ENCODE measurements at regions not wholly inside any gene's neighbourhood (a gene's known extent, or its start where the extent isn't known, plus 50 kb on each side); places are given as distances from the start of the nearest gene placed in this dataset.

DNA sequence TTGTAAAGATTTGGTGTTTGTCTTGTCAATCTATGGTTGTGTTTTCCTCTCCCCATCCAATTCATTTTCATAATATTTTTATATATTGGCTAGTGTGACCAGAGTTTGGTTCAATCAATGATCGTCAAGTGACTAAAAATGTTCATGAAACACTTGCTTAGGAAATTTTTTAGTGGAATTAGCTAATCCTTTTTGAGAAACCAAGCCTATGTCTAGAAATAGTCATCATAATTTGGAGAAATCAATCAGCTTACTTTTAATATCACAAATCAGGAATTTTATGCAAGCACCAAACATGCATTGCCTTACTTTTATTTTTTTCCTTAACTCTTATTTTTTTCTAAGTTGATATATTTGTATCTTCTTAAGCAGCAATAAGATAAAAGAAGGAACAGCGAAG lies 403.1 kb upstream of the TBL1XR1 start:
- H3K36me3 ChIP-seq (ENCODE audit: insufficient read depth, low read length) = no peaks in the 10 kb centered on the region

DNA sequence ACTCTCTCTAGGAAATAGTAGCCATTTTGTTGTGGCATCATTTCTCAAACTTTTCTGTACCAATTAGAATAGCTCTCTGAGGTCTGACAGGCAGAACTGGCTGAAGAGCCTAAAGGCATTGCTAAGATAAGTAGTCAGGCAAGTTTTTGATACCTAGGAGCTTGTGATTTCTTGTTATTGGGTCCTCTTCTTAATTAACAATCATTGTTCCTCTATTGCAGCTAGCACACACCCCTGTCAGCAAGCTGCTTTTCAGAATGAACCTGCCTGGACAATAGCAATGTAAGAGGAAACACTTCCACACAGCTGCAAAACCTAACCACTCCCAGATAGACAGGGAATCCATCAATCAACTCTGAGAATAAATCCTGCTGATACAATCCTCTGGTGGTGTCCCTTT lies 403.9 kb upstream of the TBL1XR1 start:
- no peaks in the 10 kb centered on the region for H3K9me3 ChIP-seq (ENCODE audit: low read length)
- H3K4me1 ChIP-seq (ENCODE audit: insufficient read depth, low read length) = peaks cover 22% of the 10 kb centered on the region
- H2AFZ ChIP-seq (ENCODE audit: low read depth, low read length) = no peak overlapping the region
- no peaks in the 10 kb centered on the region for H3K36me3 ChIP-seq (ENCODE audit: insufficient read depth, low read length)
- no peaks in the 10 kb centered on the region for H3K27me3 ChIP-seq (ENCODE audit: insufficient read depth, low read length)
- no peak overlapping the region for H3K4me3 ChIP-seq (ENCODE audit: low read length)

More for the DNA sequence above, 403.1 kb upstream of the TBL1XR1 start:
- H3K9me3 ChIP-seq (ENCODE audit: low read length) = no peaks in the 10 kb centered on the region
- H3K4me3 ChIP-seq (ENCODE audit: low read length) = no peak overlapping the region
- H2AFZ ChIP-seq (ENCODE audit: low read depth, low read length) = no peak overlapping the region
- H3K27me3 ChIP-seq (ENCODE audit: insufficient read depth, low read length) = no peaks in the 10 kb centered on the region
- peaks cover 22% of the 10 kb centered on the region for H3K4me1 ChIP-seq (ENCODE audit: insufficient read depth, low read length)

DNA sequence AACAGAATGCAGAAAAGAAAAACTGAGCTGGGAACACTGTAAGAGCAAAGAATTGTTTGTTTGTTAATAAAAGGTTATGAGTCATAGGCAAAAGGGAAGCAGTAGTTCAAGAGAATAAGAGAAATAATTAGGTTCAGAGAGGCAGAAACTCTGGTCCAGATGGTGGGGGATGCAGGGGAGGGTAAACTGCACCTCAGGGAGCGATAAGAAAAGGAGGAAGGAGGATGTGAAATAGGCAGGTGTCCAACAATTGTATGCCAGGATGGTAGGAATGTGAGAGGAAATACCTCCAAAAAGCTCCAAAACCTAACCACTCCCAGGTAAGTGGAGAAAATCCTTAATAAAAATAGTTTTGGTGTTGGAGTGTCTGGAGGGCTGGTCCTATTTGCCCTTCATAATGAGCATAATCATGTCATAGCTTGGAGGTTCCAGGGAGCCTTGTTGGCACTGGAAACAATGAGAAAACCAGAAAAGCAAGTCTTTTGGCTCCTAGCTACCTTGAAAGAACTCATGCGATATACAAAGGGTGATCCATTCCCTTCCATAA lies 405.4 kb upstream of the TBL1XR1 start:
- Histone ChIP-seq H2AFZ (ENCODE audit: low read depth, low read length) (no peak overlapping the region), H3K4me1 (ENCODE audit: insufficient read depth, low read length) (peaks cover 17% of the 10 kb centered on the region), H3K9me3 (ENCODE audit: low read length) (no peaks in the 10 kb centered on the region), H3K4me3 (ENCODE audit: low read length) (no peak overlapping the region), H3K27me3 (ENCODE audit: insufficient read depth, low read length) (no peaks in the 10 kb centered on the region), H3K36me3 (ENCODE audit: insufficient read depth, low read length) (no peaks in the 10 kb centered on the region)

DNA sequence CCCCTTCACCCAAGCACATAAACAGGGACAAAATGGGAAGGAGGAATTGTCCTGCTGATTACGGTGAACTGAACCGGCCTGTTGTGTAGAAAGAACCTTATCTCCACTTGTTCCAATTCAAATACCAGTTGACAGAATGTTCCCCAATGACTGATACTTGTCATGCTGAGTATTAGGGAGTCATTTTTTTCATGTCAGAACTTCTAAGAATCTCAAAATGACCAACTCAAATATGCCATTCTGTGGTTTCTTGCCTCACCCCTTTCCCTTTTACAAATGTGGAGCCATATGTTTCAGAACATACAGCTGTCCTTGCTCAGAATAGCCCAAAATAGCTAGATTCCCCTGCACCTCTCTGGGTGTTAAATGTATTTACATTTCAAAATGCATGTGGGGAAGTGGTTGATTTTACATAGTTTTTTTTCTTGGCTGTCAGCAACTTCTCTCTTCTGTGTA lies 405.9 kb upstream of the TBL1XR1 start:
- Histone ChIP-seq H3K4me3 (ENCODE audit: low read length) (no peak overlapping the region), H3K4me1 (ENCODE audit: insufficient read depth, low read length) (peaks cover 12% of the 10 kb centered on the region), H2AFZ (ENCODE audit: low read depth, low read length) (no peak overlapping the region), H3K27me3 (ENCODE audit: insufficient read depth, low read length) (no peaks in the 10 kb centered on the region), H3K36me3 (ENCODE audit: insufficient read depth, low read length) (no peaks in the 10 kb centered on the region), H3K9me3 (ENCODE audit: low read length) (no peaks in the 10 kb centered on the region)

DNA sequence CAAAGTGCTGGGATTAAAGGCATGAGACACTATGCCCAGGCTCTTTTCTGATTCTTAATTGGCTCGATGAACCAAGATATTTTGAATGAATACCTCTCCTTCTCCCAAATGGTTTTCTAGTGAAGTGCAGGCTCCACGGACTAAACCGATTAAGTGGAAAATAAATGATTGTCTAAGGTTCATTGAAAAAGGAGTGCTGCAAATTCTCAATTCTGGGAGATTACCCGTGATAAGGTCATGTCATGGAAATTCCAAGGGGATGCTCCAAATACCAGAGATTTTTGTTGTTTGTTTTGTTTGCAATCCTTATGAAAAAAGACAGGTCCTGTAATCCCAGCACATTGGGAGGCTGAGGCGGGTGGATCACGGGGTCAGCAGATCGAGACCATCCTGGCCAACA lies 406.9 kb upstream of the TBL1XR1 start:
- no peak overlapping the region for H2AFZ ChIP-seq (ENCODE audit: low read depth, low read length)
- no peak overlapping the region for H3K4me3 ChIP-seq (ENCODE audit: low read length)
- no peaks in the 10 kb centered on the region for H3K9me3 ChIP-seq (ENCODE audit: low read length)
- H3K27me3 ChIP-seq (ENCODE audit: insufficient read depth, low read length) = no peaks in the 10 kb centered on the region
- H3K36me3 ChIP-seq (ENCODE audit: insufficient read depth, low read length) = no peaks in the 10 kb centered on the region
- peaks cover 4% of the 10 kb centered on the region for H3K4me1 ChIP-seq (ENCODE audit: insufficient read depth, low read length)

DNA sequence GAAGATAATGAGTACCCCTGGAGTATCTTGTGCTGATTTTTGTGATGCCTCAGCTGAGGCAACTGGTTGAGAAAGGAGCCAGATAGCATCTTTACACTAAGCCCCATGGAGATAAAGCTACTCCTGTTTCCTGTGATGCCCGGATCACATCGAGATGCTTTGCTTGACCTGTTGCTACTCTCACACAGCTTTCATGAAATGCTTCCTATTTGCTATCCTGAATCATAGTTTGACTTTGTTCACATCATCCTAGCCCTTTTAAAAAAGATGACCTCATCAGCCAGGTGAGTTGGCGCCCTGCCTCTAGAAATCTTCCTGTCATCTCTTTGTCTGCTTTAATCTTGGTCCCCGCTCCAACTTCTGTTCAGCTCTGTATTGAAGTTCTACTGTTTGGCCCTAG lies 409.6 kb upstream of the TBL1XR1 start:
- Histone ChIP-seq H3K27me3 (ENCODE audit: insufficient read depth, low read length) (no peaks in the 10 kb centered on the region), H3K4me1 (ENCODE audit: insufficient read depth, low read length) (peaks cover 13% of the 10 kb centered on the region), H3K9me3 (ENCODE audit: low read length) (no peaks in the 10 kb centered on the region), H3K4me3 (ENCODE audit: low read length) (no peak overlapping the region), H3K36me3 (ENCODE audit: insufficient read depth, low read length) (no peaks in the 10 kb centered on the region), H2AFZ (ENCODE audit: low read depth, low read length) (no peak overlapping the region)

DNA sequence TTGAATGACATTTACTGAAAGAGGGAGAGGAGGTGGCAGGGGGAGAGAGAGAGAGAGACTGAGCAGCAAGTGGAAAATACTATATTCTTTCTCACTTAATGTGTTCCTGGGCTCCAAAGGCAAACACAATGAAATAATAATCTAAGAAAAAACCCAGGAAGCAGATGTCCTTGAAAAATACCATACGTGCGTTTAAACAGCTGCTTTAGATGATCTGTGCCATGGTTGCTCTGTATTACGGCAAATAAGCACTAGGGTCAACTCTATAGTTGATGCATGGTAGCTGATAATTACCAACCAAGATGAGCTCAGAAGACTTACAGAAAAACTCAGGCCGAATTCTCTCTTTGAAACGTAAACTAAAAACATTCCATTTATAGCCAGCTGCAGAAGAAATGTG lies 410.3 kb upstream of the TBL1XR1 start:
- H2AFZ ChIP-seq (ENCODE audit: low read depth, low read length) = no peak overlapping the region
- peaks cover 15% of the 10 kb centered on the region for H3K4me1 ChIP-seq (ENCODE audit: insufficient read depth, low read length)
- H3K4me3 ChIP-seq (ENCODE audit: low read length) = no peak overlapping the region
- H3K36me3 ChIP-seq (ENCODE audit: insufficient read depth, low read length) = no peaks in the 10 kb centered on the region
- H3K27me3 ChIP-seq (ENCODE audit: insufficient read depth, low read length) = no peaks in the 10 kb centered on the region
- H3K9me3 ChIP-seq (ENCODE audit: low read length) = no peaks in the 10 kb centered on the region

DNA sequence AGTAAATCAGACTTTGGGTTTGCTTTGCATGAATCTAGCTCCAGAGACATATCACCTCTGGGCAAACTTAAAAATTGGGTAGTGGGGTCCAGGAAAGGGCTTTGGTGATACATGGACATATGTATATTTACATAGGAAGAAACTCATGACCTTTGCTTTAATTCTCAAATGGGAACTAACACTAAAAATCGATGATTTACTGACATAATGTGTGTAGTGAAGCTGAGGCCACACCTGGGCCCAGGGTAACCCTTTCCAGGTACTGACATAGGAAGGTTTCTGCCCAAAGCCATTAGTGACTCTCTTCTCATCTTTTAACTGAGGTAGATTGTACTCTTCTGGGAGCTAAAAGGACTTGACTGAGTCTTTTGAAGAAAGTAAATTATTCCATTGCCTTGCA lies 411.2 kb upstream of the TBL1XR1 start:
- Histone ChIP-seq H3K27me3 (ENCODE audit: insufficient read depth, low read length) (no peaks in the 10 kb centered on the region), H2AFZ (ENCODE audit: low read depth, low read length) (no peak overlapping the region), H3K36me3 (ENCODE audit: insufficient read depth, low read length) (no peaks in the 10 kb centered on the region), H3K9me3 (ENCODE audit: low read length) (no peaks in the 10 kb centered on the region), H3K4me3 (ENCODE audit: low read length) (no peak overlapping the region), H3K4me1 (ENCODE audit: insufficient read depth, low read length) (peaks cover 15% of the 10 kb centered on the region)

DNA sequence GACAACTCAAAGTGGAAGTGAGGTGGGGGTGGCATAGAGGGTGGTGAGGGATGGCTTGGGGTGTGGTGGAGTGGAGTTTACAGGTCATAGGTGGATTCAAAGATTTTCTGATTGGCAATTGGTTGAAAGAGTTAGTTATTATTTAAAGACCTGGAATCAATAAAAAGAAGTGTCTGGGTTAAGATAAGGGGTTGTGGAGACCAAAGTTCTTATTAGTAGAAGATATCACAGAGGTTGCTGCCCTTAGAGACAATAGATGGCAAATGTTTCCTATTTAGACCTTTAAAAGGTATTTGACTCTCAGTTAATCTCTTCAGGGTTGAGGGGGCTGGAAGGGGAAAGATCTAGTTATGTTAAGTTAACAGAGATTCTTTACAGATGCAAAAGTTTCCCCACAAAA lies 412.3 kb upstream of the TBL1XR1 start:
- Histone ChIP-seq H3K36me3 (ENCODE audit: insufficient read depth, low read length) (no peaks in the 10 kb centered on the region), H3K4me3 (ENCODE audit: low read length) (no peak overlapping the region), H3K27me3 (ENCODE audit: insufficient read depth, low read length) (no peaks in the 10 kb centered on the region), H3K4me1 (ENCODE audit: insufficient read depth, low read length) (peaks cover 15% of the 10 kb centered on the region), H2AFZ (ENCODE audit: low read depth, low read length) (no peak overlapping the region), H3K9me3 (ENCODE audit: low read length) (no peaks in the 10 kb centered on the region)

DNA sequence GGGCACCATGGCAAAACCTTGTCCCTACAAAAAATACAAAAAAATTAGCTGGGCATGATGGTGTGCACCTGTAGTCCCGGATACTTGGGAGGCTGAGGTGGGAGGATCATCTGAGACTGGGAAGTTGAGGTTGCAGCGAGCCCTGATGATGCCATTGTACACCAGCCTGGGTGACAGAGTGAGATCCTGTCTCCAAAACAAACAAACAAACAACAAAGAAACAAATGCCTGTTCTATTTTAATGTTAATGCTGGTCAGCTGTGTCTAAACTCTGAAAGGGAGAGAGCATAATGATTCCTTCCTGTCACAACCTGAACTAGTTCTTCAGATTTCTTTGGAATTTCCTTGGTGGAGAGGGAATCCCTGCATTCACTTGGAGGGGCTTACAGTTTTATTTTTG lies 413.0 kb upstream of the TBL1XR1 start:
- no peaks in the 10 kb centered on the region for H3K36me3 ChIP-seq (ENCODE audit: insufficient read depth, low read length)
- no peak overlapping the region for H3K4me3 ChIP-seq (ENCODE audit: low read length)
- no peak overlapping the region for H2AFZ ChIP-seq (ENCODE audit: low read depth, low read length)
- peaks cover 19% of the 10 kb centered on the region for H3K4me1 ChIP-seq (ENCODE audit: insufficient read depth, low read length)
- no peaks in the 10 kb centered on the region for H3K9me3 ChIP-seq (ENCODE audit: low read length)
- no peaks in the 10 kb centered on the region for H3K27me3 ChIP-seq (ENCODE audit: insufficient read depth, low read length)

DNA sequence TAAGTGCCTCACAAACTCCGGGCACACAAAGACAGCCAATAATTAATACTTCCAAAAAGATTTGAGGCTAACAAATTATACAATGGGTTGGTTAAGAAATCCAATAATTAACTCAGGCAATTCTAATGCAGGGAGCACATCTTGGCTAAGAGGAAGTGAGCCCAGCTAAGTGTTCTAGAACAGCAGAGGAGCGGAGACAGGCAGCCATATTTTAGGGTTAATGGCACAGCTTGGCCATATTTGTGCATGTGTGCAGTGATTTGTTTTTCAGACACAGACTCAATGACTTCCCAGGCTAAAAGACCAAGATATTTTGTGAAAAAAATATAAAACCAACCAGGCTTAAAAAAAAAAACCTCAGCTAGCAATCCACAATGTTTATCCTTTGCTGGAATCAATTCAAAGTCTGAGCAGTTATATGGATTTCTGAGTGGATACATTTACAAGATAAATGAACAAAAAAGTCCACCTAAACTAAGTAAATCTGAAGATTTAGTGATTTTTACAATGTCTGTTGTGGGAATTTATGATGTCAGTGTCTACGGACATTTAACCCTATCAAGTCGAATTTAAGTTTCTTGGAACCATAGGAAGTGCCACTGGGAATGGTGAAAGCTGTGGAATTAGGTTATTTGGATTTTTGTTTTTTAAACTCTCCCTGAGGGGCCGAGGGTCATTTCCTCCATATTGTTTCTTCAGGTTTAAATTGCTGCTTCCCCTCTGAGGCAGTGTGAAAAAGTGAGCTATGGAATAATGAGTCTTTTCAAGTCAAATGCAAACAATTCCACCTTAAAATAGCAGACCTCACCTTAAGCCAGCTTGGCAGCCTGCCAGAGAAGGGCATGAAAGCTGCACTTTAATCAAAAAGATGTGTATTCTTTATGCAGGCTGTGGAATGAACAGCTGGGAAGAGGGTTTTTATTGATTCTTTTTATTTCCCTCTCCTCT lies 413.7 kb upstream of the TBL1XR1 start:
- Histone ChIP-seq H3K4me1 (ENCODE audit: insufficient read depth, low read length) (peaks cover 19% of the 10 kb centered on the region), H3K4me3 (ENCODE audit: low read length) (no peak overlapping the region), H2AFZ (ENCODE audit: low read depth, low read length) (peak overlapping the region; percentile 2), H3K27me3 (ENCODE audit: insufficient read depth, low read length) (no peaks in the 10 kb centered on the region), H3K36me3 (ENCODE audit: insufficient read depth, low read length) (no peaks in the 10 kb centered on the region), H3K9me3 (ENCODE audit: low read length) (no peaks in the 10 kb centered on the region)

DNA sequence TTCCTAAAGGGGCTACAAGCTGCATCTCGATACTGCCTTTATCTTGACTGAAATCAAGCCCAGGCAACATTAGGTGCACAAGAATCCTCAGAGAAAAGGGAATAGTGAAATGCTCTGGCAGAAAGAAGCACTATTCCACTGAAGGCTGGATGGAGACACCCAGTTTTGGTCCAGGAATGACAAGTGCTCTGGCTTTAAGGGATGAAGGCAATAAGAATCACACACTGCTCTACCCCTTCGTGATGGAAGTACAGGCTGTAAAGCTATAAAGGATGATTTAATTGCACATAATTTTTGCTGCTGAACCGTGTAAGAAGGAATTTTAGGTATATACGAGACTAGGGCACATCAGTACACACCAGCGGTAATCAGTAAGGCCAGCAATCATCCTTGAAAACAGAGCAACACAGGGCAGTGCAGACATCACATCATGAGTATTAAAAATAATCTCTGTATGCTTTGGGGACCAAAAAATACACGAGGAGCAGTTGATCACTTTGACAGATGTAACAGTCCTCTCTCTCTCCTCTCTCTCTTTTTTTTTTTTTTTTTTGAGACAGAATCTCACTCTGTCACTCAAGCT lies 414.6 kb upstream of the TBL1XR1 start:
- peak overlapping the region; percentile 2 for H2AFZ ChIP-seq (ENCODE audit: low read depth, low read length)
- H3K4me3 ChIP-seq (ENCODE audit: low read length) = no peak overlapping the region
- no peaks in the 10 kb centered on the region for H3K9me3 ChIP-seq (ENCODE audit: low read length)
- no peaks in the 10 kb centered on the region for H3K36me3 ChIP-seq (ENCODE audit: insufficient read depth, low read length)
- no peaks in the 10 kb centered on the region for H3K27me3 ChIP-seq (ENCODE audit: insufficient read depth, low read length)
- peaks cover 19% of the 10 kb centered on the region for H3K4me1 ChIP-seq (ENCODE audit: insufficient read depth, low read length)

DNA sequence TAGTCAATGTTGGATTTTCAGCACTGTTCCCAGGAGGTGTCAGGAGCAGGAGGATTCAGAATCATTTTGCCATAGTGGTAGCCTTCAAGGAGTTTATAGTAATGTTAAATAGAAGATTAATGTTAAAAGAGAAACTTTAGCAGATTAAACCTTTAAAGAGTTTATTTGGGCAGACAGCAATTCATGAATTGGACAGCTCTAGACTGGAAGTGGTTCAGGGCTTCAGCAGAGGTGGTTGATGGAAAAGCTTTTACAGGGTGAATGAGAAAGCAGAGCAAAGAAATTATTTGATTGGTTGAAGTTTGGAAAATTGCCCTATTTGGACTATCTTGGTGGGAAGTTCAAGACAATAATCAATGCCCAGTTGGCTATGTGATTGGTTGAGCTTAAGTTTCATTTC lies 416.6 kb upstream of the TBL1XR1 start:
- no peak overlapping the region for H3K4me3 ChIP-seq (ENCODE audit: low read length)
- H3K4me1 ChIP-seq (ENCODE audit: insufficient read depth, low read length) = peaks cover 19% of the 10 kb centered on the region

More for the DNA sequence above, 416.6 kb upstream of the TBL1XR1 start:
- Histone ChIP-seq H3K36me3 (ENCODE audit: insufficient read depth, low read length) (no peaks in the 10 kb centered on the region), H2AFZ (ENCODE audit: low read depth, low read length) (no peak overlapping the region), H3K9me3 (ENCODE audit: low read length) (no peaks in the 10 kb centered on the region), H3K27me3 (ENCODE audit: insufficient read depth, low read length) (no peaks in the 10 kb centered on the region)

Measured in neuron (in vitro differentiated cells).